ENCODE measurements at regions not wholly inside any gene's neighbourhood (a gene's known extent, or its start where the extent isn't known, plus 50 kb on each side); places are given as distances from the start of the nearest gene placed in this dataset.

GRCh38 chr7:17075601-17076255 lies 193.9 kb upstream of the AGR3 start:
- POLR2A ChIA-PET, result no interaction called here
- TF ChIP-seq HOXA7 (CRISPR knock-in tag; IDR thresholded peaks at IDR 0.05), result no peak
- TF ChIP-seq EHMT2 (IDR thresholded peaks at IDR 0.05; ENCODE audit: low read depth), result no peak
- no peak for TF ChIP-seq JUN (IDR thresholded peaks at IDR 0.05)
- TF ChIP-seq RARB (CRISPR knock-in tag; IDR thresholded peaks at IDR 0.05), result no peak
- TF ChIP-seq NR3C1 (IDR thresholded peaks at IDR 0.05), result no peak
- TF ChIP-seq FOSL2 (IDR thresholded peaks at IDR 0.05), result no peak
- TF ChIP-seq FOSL2 (CRISPR knock-in tag; IDR thresholded peaks at IDR 0.05), result no peak
- TF ChIP-seq GATA3 (IDR thresholded peaks at IDR 0.05; ENCODE audit: borderline replicate concordance), result no peak
- TF ChIP-seq HES2 (IDR thresholded peaks at IDR 0.05), result no peak
- TF ChIP-seq HDAC2 (IDR thresholded peaks at IDR 0.05), result no peak
- no peak for TF ChIP-seq TFCP2L1 (CRISPR knock-in tag; IDR thresholded peaks at IDR 0.05)
- TF ChIP-seq POLR2AphosphoS2 (conservative IDR thresholded peaks at IDR 0.05; ENCODE audit: low read length), result no peak
- TF ChIP-seq ATOH8 (CRISPR knock-in tag; IDR thresholded peaks at IDR 0.05; ENCODE audit: low read depth), result no peak
- no peak for TF ChIP-seq HEYL (CRISPR knock-in tag; IDR thresholded peaks at IDR 0.05)
- no peak for TF ChIP-seq ESRRA (IDR thresholded peaks at IDR 0.05; ENCODE audit: borderline replicate concordance, low read length)
- TF ChIP-seq RAD21 (conservative IDR thresholded peaks at IDR 0.05 in 1 of 2, IDR thresholded peaks at IDR 0.05 in 1 of 2), result no peak

GRCh38 chr7:17078298-17078697 lies 196.5 kb upstream of the AGR3 start:
- FAIRE-seq (no peak), DNase-seq (ENCODE audit: low read depth in 1 of 2, low spot score in 1 of 2) (no peak), ATAC-seq (no peak)
- H3K27ac ChIP-seq, result no peak overlapping the region
- no peaks in the 10 kb centered on the region for H3K4me1 ChIP-seq
- TF ChIP-seq E2F6 (IDR thresholded peaks at IDR 0.05; ENCODE audit: borderline replicate concordance, low read depth) (no peak), PBX3 (IDR thresholded peaks at IDR 0.05) (no peak), SMC3 (IDR thresholded peaks at IDR 0.05) (no peak)
- H3K4me2 ChIP-seq, result no peak overlapping the region
- POLR2A ChIA-PET, result no interaction called here
- CTCF ChIA-PET, result no interaction called here
- 94% methylated on average over 6 of the region's 6 CpGs for WGBS (ENCODE audit: missing lambda C conversion rate)
- no peak overlapping the region for H3K4me3 ChIP-seq
- no peaks in the 10 kb centered on the region for H3K9me3 ChIP-seq

More at GRCh38 chr7:17075601-17076255, 193.9 kb upstream of the AGR3 start:
- Histone ChIP-seq H3K4me3 (no peak overlapping the region), H3K9me3 (no peaks in the 10 kb centered on the region), H3K4me1 (no peaks in the 10 kb centered on the region), H3K4me2 (no peak overlapping the region), H3K27ac (no peak overlapping the region)
- WGBS (ENCODE audit: missing lambda C conversion rate), result 88% methylated on average over 6 of the region's 6 CpGs
- no peak for DNase-seq (ENCODE audit: low read depth in 1 of 2, low spot score in 1 of 2)
- ATAC-seq, result no peak
- CTCF ChIA-PET, result interaction anchor here (1.5 kb wide), 1 partner anchor 93 kb away, joined by 4 read pairs; no protein-coding TSS in a partner anchor
- no peak for FAIRE-seq

GRCh38 chr7:17083392-17084165 lies 201.8 kb upstream of the AGR3 start:
- no peak overlapping the region for H3K27ac ChIP-seq
- POLR2A ChIA-PET, result interaction anchor here (0.7 kb wide), 1 partner anchor 16 kb away, joined by 3 read pairs; no protein-coding TSS in a partner anchor
- CTCF ChIA-PET, result no interaction called here
- FAIRE-seq (peak; percentile 65), DNase-seq (ENCODE audit: low read depth in 1 of 2, low spot score in 1 of 2) (no peak), ATAC-seq (no peak)
- H3K4me3 ChIP-seq, result no peak overlapping the region
- peaks cover 30% of the 10 kb centered on the region for H3K4me1 ChIP-seq
- no peaks in the 10 kb centered on the region for H3K9me3 ChIP-seq
- 93% methylated on average over 4 of the region's 4 CpGs for WGBS (ENCODE audit: missing lambda C conversion rate)
- H3K4me2 ChIP-seq, result no peak overlapping the region
- TF ChIP-seq TFCP2L1 (CRISPR knock-in tag; IDR thresholded peaks at IDR 0.05), result no peak
- no peak for TF ChIP-seq RCOR1 (IDR thresholded peaks at IDR 0.05; ENCODE audit: low read depth, low read length)
- no peak for TF ChIP-seq E2F6 (IDR thresholded peaks at IDR 0.05; ENCODE audit: borderline replicate concordance, low read depth)
- no peak for TF ChIP-seq PBX3 (IDR thresholded peaks at IDR 0.05)
- no peak for TF ChIP-seq BCL3 (IDR thresholded peaks at IDR 0.05)
- no peak for TF ChIP-seq CBX2 (IDR thresholded peaks at IDR 0.05; ENCODE audit: borderline replicate concordance, low read depth)
- no peak for TF ChIP-seq CBX8 (IDR thresholded peaks at IDR 0.05)
- no peak for TF ChIP-seq BHLHE40 (IDR thresholded peaks at IDR 0.05; ENCODE audit: low read depth, low read length)
- no peak for TF ChIP-seq FOSB (CRISPR knock-in tag; IDR thresholded peaks at IDR 0.05)
- TF ChIP-seq CEBPB (IDR thresholded peaks at IDR 0.05), result no peak
- TF ChIP-seq GATA3 (IDR thresholded peaks at IDR 0.05; ENCODE audit: borderline replicate concordance), result no peak
- no peak for TF ChIP-seq JUN (IDR thresholded peaks at IDR 0.05)
- TF ChIP-seq POLR2A (IDR thresholded peaks at IDR 0.05; ENCODE audit: low read length), result no peak
- no peak for TF ChIP-seq SREBF2 (IDR thresholded peaks at IDR 0.05)
- TF ChIP-seq EHF (CRISPR knock-in tag; IDR thresholded peaks at IDR 0.05), result no peak
